Chondrocyte (in vitro differentiated cells): ENCODE measurements at regions not wholly inside any gene's neighbourhood (a gene's known extent, or its start where the extent isn't known, plus 50 kb on each side); places are given as distances from the start of the nearest gene placed in this dataset.

ENCODE experiments used
- DNase-seq: peaks from one replicate; pipeline ENCODE4 v3.0.0; 2021; ENCODE audit warnings: mixed read lengths, low spot score
- H3K27ac Mint-ChIP-seq: one replicate; pipeline ENCODE4 v1.8.0; 2021; ENCODE audit warnings: mild to moderate bottlenecking, moderate library complexity, mixed read lengths; ENCODE audit not compliant: unreplicated experiment
- H3K27me3 Mint-ChIP-seq: 2 replicates; pipeline ENCODE4 v1.8.0; 2021; ENCODE audit warnings: low read depth, mixed read lengths
- H3K36me3 Mint-ChIP-seq: 2 replicates; pipeline ENCODE4 v1.8.0; 2021; ENCODE audit warnings: low read depth, mixed read lengths
- H3K4me1 Mint-ChIP-seq: 2 replicates; pipeline ENCODE4 v1.8.0; 2021; ENCODE audit warnings: low read depth, mild to moderate bottlenecking, mixed read lengths
- H3K4me3 Mint-ChIP-seq: one replicate; pipeline ENCODE4 v1.8.0; 2021; ENCODE audit warnings: mild to moderate bottlenecking, moderate library complexity, mixed read lengths; ENCODE audit not compliant: unreplicated experiment
- H3K9me3 Mint-ChIP-seq: 2 replicates; pipeline ENCODE4 v1.8.0; 2021; ENCODE audit warnings: low read depth, mixed read lengths
- TF ChIP-seq, protein P1 (sequence below): fragments of 200-600 bp; sonication (generic); IDR thresholded peaks from 2 replicates; pipeline ENCODE4 v1.5.0; 2021; ENCODE audit warnings: antibody characterized with exemption, mild to moderate bottlenecking, moderate library complexity

DNA sequence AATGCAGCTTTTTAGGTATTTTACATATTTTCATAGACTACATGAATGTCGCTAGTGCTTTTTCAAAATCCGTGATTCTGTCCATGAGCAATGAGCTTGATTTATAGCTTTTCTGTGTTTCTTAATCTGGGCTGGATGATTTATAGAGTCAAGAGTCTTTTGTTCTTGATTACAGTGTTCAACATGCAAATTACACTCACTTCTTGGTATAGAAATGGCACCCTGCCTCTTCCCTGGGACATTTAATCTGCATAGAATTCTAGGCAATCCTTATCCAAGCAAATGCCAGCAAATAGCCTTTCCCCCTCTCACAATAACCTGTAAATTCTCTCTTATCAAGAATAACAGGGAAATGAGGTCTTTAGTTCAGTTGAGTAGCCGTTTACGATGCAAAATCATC lies 246.2 kb upstream of the SEMA3C start:
- TF ChIP-seq, protein P1, sequence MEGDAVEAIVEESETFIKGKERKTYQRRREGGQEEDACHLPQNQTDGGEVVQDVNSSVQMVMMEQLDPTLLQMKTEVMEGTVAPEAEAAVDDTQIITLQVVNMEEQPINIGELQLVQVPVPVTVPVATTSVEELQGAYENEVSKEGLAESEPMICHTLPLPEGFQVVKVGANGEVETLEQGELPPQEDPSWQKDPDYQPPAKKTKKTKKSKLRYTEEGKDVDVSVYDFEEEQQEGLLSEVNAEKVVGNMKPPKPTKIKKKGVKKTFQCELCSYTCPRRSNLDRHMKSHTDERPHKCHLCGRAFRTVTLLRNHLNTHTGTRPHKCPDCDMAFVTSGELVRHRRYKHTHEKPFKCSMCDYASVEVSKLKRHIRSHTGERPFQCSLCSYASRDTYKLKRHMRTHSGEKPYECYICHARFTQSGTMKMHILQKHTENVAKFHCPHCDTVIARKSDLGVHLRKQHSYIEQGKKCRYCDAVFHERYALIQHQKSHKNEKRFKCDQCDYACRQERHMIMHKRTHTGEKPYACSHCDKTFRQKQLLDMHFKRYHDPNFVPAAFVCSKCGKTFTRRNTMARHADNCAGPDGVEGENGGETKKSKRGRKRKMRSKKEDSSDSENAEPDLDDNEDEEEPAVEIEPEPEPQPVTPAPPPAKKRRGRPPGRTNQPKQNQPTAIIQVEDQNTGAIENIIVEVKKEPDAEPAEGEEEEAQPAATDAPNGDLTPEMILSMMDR, result no peak
- H3K27ac Mint-ChIP-seq, result no peak overlapping the region
- peaks cover 19% of the 10 kb centered on the region for H3K4me1 Mint-ChIP-seq

DNA sequence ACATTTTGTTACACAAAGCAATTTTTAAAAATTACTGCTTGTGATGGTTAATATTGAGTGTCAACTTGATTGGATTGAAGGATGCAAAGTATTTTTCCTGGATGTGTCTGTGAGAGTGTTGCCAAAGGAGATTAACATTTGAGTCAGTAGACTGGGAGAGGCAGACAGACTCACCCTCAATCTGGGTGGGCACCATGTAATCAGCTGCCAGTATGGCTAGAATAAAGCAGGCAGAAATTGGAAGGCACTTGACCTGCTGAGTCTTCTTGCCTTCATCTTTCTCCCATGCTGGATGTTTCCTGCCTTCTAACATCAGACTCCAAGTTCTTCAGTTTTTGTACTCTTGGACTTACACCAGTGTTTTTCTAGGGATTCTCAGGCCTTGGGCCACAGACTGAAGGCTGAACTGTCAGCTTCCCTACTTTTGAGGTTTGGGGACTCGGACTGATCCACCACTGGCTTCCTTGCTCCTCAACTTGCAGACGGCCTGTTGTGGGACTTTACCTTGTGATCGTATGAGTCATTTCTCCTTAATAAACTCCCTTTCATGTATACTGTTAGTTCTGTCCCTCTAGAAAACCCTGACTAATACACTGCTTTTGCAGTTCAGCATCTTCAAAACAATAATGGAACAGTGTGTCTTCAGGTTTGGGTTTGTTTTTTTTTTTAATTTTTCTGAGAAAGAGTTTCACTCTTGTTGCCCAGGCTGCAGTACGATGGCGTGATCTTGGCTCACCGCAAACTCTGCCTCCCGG lies 244.1 kb upstream of the SEMA3C start:
- no peak for DNase-seq
- Mint-ChIP-seq H3K27me3 (no peaks in the 10 kb centered on the region), H3K4me3 (no peak overlapping the region), H3K9me3 (peaks cover 3% of the 10 kb centered on the region), H3K4me1 (peaks cover 14% of the 10 kb centered on the region), H3K27ac (no peak overlapping the region), H3K36me3 (no peaks in the 10 kb centered on the region)
- TF ChIP-seq, protein P1, result no peak

More for the DNA sequence above, 246.2 kb upstream of the SEMA3C start:
- Mint-ChIP-seq H3K36me3 (no peaks in the 10 kb centered on the region), H3K4me3 (no peak overlapping the region), H3K9me3 (peaks cover 6% of the 10 kb centered on the region), H3K27me3 (no peaks in the 10 kb centered on the region)
- DNase-seq, result no peak

DNA sequence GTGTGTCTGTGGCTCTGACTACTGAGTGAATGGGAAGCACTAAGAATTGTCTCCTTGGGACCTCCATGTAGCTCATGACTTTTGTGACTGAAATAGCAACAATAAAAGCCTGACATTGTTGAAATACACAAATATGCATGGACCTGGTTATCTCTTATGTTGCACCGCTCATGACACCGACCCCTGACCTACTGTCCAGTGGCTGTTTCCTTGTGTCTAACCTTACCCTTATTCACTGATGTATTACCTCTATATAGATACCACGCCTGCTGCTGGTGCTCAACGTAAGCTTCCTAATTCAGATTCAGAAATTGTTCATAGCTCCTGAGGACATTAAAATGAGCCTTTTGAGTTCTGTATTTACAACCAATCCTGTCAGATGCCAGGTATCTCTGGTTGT lies 243.4 kb upstream of the SEMA3C start:
- Mint-ChIP-seq H3K4me1 (peaks cover 14% of the 10 kb centered on the region), H3K36me3 (no peaks in the 10 kb centered on the region), H3K4me3 (no peak overlapping the region), H3K27me3 (no peaks in the 10 kb centered on the region), H3K9me3 (peaks cover 3% of the 10 kb centered on the region), H3K27ac (no peak overlapping the region)
- DNase-seq, result no peak
- TF ChIP-seq, protein P1, result no peak

DNA sequence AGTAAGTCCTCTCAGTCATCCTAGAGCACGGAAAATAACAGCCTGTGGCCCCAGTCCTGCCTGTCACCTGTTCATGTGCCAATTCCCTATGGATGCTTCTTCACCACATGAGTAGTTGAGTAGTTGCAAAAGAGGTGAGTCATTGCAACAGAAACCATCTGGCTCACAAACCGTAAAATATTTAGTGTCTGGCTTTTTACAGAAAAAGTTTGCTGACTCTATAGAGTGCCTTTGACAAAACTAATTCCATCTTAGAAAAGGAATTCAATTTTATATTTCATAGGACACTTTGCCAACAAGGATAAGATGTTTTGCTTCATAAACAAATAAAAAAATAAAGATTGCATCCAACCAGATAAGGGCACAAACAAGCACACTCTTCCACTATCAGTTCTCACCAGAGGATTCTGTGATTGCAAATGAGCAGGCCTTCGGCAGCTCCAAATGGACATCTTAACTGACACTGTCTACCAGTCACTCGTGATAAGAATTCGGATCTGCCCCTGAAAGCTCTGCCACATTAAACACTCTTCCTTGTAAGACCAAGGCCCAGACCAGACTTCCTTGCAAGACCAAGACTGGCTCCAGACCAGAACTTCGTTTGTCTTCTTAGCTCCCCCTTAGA lies 242.7 kb upstream of the SEMA3C start:
- TF ChIP-seq, protein P1, result no peak
- Mint-ChIP-seq H3K4me1 (peaks cover 14% of the 10 kb centered on the region), H3K27ac (peak overlapping the region; percentile 81), H3K9me3 (peaks cover 3% of the 10 kb centered on the region), H3K4me3 (no peak overlapping the region), H3K27me3 (no peaks in the 10 kb centered on the region), H3K36me3 (no peaks in the 10 kb centered on the region)
- no peak for DNase-seq

DNA sequence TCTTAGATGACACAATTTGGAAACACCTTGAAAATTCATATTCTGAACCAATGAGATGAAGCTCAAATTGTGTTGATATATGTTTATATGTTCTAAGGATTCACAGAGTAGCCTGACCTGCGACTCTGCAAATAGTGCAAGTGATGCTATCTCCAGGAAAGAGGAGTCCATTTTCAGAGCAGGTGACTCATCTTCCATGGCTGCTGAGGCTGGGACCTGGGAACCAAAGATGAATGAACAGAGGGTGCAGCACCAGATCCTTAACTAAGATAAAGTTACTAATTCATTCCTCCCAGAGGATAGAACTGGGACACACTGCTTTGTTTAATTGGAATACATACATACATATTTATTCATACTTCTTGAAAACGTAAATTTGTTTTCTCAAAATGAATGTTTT lies 240.6 kb upstream of the SEMA3C start:
- Mint-ChIP-seq H3K36me3 (no peaks in the 10 kb centered on the region), H3K27me3 (no peaks in the 10 kb centered on the region), H3K9me3 (peaks cover 3% of the 10 kb centered on the region), H3K4me1 (peaks cover 22% of the 10 kb centered on the region), H3K27ac (no peak overlapping the region), H3K4me3 (no peak overlapping the region)
- DNase-seq, result no peak
- TF ChIP-seq, protein P1, result no peak
